GM23338 (cell line): ENCODE measurements at regions not wholly inside any gene's neighbourhood (a gene's known extent, or its start where the extent isn't known, plus 50 kb on each side); places are given as distances from the start of the nearest gene placed in this dataset.

Experiments
- ATAC-seq: fragments of 200-7000 bp; cut with Tn5 transposase; 3 replicates; pipeline ENCODE4 v1.9.1; 2020
- DNase-seq: peaks from one replicate; pipeline ENCODE4 v3.0.0-alpha.2; 2015; ENCODE audit warnings: low spot score
- H2AFZ ChIP-seq: fragments of 200-600 bp; sonication (generic); 2 replicates; pipeline ENCODE4 v1.8.0; 2016; ENCODE audit warnings: antibody characterized with exemption, mild to moderate bottlenecking, moderate library complexity
- H3F3A ChIP-seq: fragments of 200-600 bp; sonication (generic); replicated peaks from 2 replicates; pipeline ENCODE4 v1.8.0; 2017; ENCODE audit warnings: antibody characterized with exemption, mixed run types, low read depth
- H3K27ac ChIP-seq: fragments of 200-600 bp; sonication (generic); 2 replicates; pipeline ENCODE4 v1.6.1; 2016; ENCODE audit warnings: low read depth
- H3K27me3 ChIP-seq: fragments of 200-600 bp; sonication (generic); 2 replicates; pipeline ENCODE4 v1.8.0; 2016; ENCODE audit warnings: mild to moderate bottlenecking, mixed run types, moderate library complexity; ENCODE audit not compliant: insufficient read depth
- H3K36me3 ChIP-seq: fragments of 200-600 bp; sonication (generic); 2 replicates; pipeline ENCODE4 v1.8.0; 2016; ENCODE audit warnings: mild to moderate bottlenecking; ENCODE audit not compliant: insufficient read depth
- H3K4me1 ChIP-seq: fragments of 200-600 bp; sonication (generic); 2 replicates; pipeline ENCODE4 v1.8.0; 2016; ENCODE audit warnings: mild to moderate bottlenecking, moderate library complexity; ENCODE audit not compliant: insufficient read depth
- H3K4me2 ChIP-seq: fragments of 200-600 bp; sonication (generic); 2 replicates; pipeline ENCODE4 v1.7.1; 2017; ENCODE audit warnings: mixed run types
- H3K4me3 ChIP-seq: fragments of 200-600 bp; sonication (generic); 2 replicates; pipeline ENCODE4 v1.6.1; 2016; ENCODE audit warnings: mixed run types
- H3K79me2 ChIP-seq: fragments of 200-600 bp; sonication (generic); replicated peaks from 2 replicates; pipeline ENCODE4 v1.8.0; 2017; ENCODE audit warnings: mild to moderate bottlenecking; ENCODE audit not compliant: insufficient read depth
- H3K9me2 ChIP-seq: fragments of 200-600 bp; sonication (generic); 2 replicates; pipeline ENCODE4 v1.8.0; 2017; ENCODE audit not compliant: insufficient read depth
- H4K20me1 ChIP-seq: fragments of 200-600 bp; sonication (generic); replicated peaks from 2 replicates; pipeline ENCODE4 v1.8.0; 2017; ENCODE audit warnings: mild to moderate bottlenecking; ENCODE audit not compliant: insufficient read depth
- H3K27ac Mint-ChIP-seq: 2 replicates; pipeline ENCODE4 v1.8.0; 2020; ENCODE audit warnings: inconsistent platforms, mild to moderate bottlenecking, moderate library complexity, mixed read lengths
- H3K27me3 Mint-ChIP-seq: 3 replicates; pipeline ENCODE4 v1.8.0; 2022; ENCODE audit warnings: low read depth, mild to moderate bottlenecking, moderate library complexity, mixed read lengths, inconsistent platforms; ENCODE audit not compliant: insufficient read depth, poor library complexity
- H3K36me3 Mint-ChIP-seq: 3 replicates; pipeline ENCODE4 v1.8.0; 2021; ENCODE audit warnings: low read depth, mild to moderate bottlenecking, inconsistent platforms, moderate library complexity, mixed read lengths
- H3K4me1 Mint-ChIP-seq: 3 replicates; pipeline ENCODE4 v1.8.0; 2020; ENCODE audit warnings: mild to moderate bottlenecking, inconsistent platforms, mixed read lengths
- H3K4me3 Mint-ChIP-seq: 3 replicates; pipeline ENCODE4 v1.8.0; 2021; ENCODE audit warnings: moderate library complexity, mild to moderate bottlenecking, inconsistent platforms, mixed read lengths
- H3K9me3 Mint-ChIP-seq: 3 replicates; pipeline ENCODE4 v1.8.0; 2020; ENCODE audit warnings: moderate library complexity, mild to moderate bottlenecking, inconsistent platforms, mixed read lengths
- CTCF ChIP-seq, 2 experiments: fragments of 200-600 bp in 1 of 2; sonication (generic) in 1 of 2; conservative IDR thresholded peaks; 2 replicates each; pipeline versions ENCODE4 v1.5.1 to v1.6.1; 2016 to 2017; ENCODE audit warnings: antibody characterized with exemption in 2 of 2, low read depth in 2 of 2, mild to moderate bottlenecking in 2 of 2, moderate library complexity in 1 of 2
- EZH2 ChIP-seq: fragments of 200-600 bp; sonication (generic); IDR thresholded peaks from one replicate; pipeline ENCODE4 v1.8.0; 2017; ENCODE audit warnings: antibody characterized with exemption, mild to moderate bottlenecking, low read depth; ENCODE audit not compliant: unreplicated experiment
- ZNF462 ChIP-seq: fragments of 250-450 bp; sonication (Bioruptor Pico); IDR thresholded peaks from 2 replicates; pipeline ENCODE4 v1.5.0; 2020; ENCODE audit warnings: mild to moderate bottlenecking, moderate library complexity

- TF ChIP-seq ZNF462 (CRISPR knock-in tag): no peak
Measured at GRCh38 chr3:137259089-137259488, 301.3 kb downstream of the IL20RB start (continued).

- Histone ChIP-seq H4K20me1 (no peaks in the 10 kb centered on the region), H2AFZ (peak overlapping the region; percentile 16; the same call in 1 of the 2 replicates), H3K4me2 (no peak overlapping the region), H3F3A (no peaks in the 10 kb centered on the region), H3K36me3 (no peaks in the 10 kb centered on the region), H3K9me2 (no peaks in the 10 kb centered on the region), H3K79me2 (no peaks in the 10 kb centered on the region), H3K27ac (no peak overlapping the region), H3K4me1 (no peaks in the 10 kb centered on the region), H3K4me3 (no peak overlapping the region), H3K27me3 (no peaks in the 10 kb centered on the region)
- H3K4me1 Mint-ChIP-seq: peaks cover 13% of the 10 kb centered on the region
- H3K27me3 Mint-ChIP-seq: peaks cover 3% of the 10 kb centered on the region
- H3K4me3 Mint-ChIP-seq: no peak overlapping the region
- peak; percentile 89 for ATAC-seq
- DNase-seq: peak; percentile 49
- no peaks in the 10 kb centered on the region for H3K36me3 Mint-ChIP-seq
- H3K9me3 Mint-ChIP-seq: no peaks in the 10 kb centered on the region
- H3K27ac Mint-ChIP-seq: no peak overlapping the region; the same call in 1 of the 2 replicates
- peak; percentile 15 to 45; a peak in 2 of 4 replicates for TF ChIP-seq CTCF (conservative IDR thresholded peaks at IDR 0.05; ENCODE audit: low read depth in 2 of 2)
- no peak for TF ChIP-seq EZH2
Measured at GRCh38 chr3:137259701-137260100, 301.9 kb downstream of the IL20RB start.
